NCI-H1092 treated with DMSO at 0.1 percent for 48 hours (cell line): ENCODE measurements at regions not wholly inside any gene's neighbourhood (a gene's known extent, or its start where the extent isn't known, plus 50 kb on each side); places are given as distances from the start of the nearest gene placed in this dataset.
"Not testable (repeated sequence)": the region's sequence is repeated elsewhere in the genome, so short reads cannot be mapped to it uniquely, and the experiment has no call there.

Experiments
- DNase-seq: peaks from one replicate; lab custom pipeline; 2025; lab: John Stamatoyannopoulos, UW

- no peak for DNase-seq
Observed at GRCh38 chr5:144659634-144660227, 489.1 kb downstream of the KCTD16 start.

- DNase-seq, result no peak
Observed at GRCh38 chr5:144644317-144644716, 473.6 kb downstream of the KCTD16 start.

GRCh38 chr5:144638787-144639186, 468.1 kb downstream of the KCTD16 start:
- no peak for DNase-seq

GRCh38 chr5:144634138-144634537, 463.5 kb downstream of the KCTD16 start:
- DNase-seq, result no peak

DNA sequence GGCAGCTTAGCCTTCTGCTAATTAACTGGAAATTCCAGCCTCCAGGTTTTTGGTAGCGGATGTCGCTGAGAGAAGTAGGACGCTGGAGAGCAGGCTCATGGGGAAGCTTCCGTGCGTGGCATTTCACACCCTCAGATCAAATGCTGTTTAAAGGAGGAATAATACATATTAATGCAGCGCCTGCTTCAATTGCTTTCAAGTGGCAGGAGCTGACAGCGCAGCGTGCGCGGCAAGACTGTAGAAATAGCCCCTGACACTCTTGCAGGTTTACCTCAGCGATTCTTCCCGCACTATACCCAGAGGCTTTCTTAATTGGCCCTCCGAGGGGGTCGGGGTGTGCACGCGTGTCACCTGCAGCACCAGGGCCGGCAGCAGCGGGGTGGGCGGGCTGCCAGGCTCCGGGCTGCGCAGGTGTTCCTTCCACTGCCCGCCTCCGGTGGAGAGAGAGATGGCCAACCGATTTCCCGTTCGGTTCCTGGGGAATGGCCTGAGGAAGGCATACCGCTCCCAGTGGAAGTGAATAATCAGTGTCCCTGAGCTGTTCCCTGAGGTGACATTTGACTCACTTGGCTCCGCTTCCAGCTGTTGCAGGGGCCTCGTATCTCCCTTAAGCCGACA, 427.9 kb downstream of the KCTD16 start:
- DNase-seq, result peak; percentile 64

GRCh38 chr5:144596517-144596916, 425.8 kb downstream of the KCTD16 start:
- DNase-seq, result no peak

GRCh38 chr5:144594919-144595318, 424.2 kb downstream of the KCTD16 start:
- no peak for DNase-seq

DNA sequence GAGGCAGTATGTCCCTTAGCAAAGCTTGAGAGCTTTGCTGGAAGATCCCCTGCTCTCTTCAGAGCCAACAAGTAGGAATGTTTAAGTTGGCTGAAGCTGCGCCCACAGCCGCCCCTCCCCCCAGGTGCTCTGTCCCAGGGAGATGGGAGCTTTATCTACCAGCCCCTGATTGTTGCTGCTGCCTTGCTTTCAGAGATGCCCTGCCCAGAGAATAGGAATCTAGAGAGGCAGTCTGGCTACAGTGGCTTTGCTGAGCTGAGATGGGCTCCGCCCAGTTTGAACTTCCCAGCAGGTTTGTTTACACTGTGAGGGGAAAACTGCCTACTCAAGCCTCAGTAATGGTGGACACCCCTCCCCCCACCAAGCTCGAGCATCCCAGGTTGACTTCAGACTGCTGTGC, 423.6 kb downstream of the KCTD16 start:
- DNase-seq, result not testable (repeated sequence)

GRCh38 chr5:144585681-144586080, 415.0 kb downstream of the KCTD16 start:
- DNase-seq, result peak; percentile 43

DNA sequence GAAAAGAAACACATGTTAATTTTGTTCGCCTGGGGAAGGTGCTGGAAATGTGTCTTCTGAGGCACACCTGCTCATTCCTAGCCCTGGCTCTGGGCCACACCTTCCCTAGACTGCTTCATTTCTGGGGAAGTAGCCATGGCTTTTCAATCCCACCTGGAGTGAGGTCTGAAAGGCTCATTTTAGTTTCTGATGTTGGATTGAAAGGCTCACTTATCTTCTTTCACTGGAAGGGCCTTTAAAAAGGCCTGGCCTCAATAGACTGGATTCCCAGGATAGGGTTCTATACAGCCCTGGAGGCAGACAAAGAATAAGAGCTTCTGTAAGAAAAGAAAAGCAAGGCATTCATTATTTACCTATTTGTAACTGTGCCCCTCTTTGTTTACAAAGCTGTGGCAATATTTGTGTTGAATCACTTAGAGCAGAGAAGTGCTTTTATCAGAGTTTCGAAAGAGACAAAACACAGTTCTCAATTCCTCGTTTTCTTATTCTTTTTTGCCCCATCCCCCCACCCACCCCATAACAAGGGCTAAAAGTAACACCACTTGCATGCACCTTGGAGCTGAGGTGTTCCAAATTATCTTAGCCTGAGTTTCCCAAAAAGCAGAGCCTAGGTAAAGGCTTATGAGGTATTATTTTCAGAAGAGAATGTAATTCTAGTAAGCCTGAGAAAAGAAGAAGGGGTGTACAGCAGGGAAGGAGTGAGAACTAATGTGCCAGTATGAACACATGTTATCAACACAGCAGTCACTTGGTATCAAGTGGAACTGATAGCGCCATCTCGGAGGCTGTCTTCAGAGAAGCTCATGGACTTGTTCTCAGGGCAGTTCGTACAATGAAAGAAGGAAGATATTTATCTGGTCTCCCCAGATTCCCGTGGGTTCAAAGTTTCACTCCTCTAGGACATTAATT, 413.1 kb downstream of the KCTD16 start:
- DNase-seq, result peak; percentile 82

DNA sequence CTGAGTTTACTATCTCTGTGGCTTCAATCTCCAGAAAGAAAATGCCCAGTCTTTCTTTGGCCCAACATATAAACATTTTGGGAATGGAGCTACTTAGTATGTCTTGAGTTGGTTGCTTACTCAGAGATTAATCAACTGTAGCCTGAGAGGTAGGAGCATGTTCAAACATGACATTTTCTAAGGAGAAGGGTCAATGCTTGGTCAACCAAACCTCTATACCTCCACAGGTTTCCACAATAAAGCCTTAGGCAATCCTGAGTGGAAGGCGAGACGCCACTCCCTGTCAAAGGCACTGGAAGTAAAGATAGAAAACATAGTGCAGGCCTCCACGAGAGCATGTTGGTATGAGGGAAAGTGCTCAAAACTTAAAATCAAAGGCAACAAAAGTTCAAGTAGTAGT, 411.4 kb downstream of the KCTD16 start:
- no peak for DNase-seq

- DNase-seq, result no peak
Observed at GRCh38 chr5:144581044-144581443, 410.4 kb downstream of the KCTD16 start.

DNA sequence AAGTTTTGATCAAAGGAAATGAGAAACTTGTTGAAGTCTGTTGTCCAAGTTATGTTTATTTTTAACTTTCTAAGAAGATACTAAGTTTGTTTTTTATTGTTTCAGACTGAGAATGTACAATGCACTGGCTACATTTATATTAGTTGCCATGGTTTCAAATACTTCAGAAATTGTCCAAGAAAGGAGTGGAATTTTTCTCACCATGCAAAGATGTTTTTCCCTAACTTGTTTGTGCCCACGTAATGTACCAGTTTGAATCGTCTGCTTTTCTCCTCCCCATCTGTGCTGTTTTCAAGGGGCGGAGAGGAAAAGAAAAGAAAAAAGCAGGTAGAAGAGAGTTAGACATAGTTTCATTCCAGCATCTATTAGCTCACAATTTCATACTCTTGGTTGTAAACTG, 407.0 kb downstream of the KCTD16 start:
- DNase-seq, result no peak

DNA sequence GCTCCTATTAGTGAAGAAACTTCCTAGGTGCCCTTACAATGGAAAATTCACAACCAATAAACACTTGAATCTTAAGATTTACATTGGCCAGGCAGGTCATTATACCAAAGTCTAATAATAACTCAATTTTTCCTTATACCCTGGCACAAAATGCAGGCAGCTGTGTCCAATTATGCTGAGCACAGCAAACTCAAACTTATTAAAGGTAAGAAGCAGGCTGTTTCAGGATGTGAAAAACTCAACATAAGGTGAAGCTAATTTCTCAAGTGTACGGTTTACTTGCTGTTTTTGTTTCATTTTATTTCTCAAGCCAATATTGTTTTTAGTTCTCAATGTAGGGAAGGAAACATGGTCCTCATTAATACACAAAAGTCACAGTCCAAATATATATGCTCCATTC, 405.1 kb downstream of the KCTD16 start:
- DNase-seq, result no peak

DNA sequence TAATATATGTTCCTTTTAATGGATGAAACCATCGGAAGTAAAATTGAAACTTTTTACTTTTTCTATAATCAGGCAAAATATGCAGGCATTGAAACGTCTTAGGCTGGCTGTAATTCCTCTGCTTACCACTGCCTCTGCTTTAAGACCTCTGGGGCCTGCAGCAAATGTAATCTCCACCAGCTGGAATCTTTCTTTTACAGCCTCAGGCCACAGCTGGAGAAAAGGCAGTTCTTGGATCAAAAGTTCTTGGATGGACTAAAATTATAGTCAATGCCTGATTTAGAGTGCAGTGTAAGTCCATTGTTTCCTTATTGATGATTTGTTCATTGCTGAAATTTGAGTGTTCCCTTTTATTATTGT, 396.7 kb downstream of the KCTD16 start:
- no peak for DNase-seq

- no peak for DNase-seq
Observed at GRCh38 chr5:144566747-144567420, 396.2 kb downstream of the KCTD16 start.

- peak; percentile 77 for DNase-seq
Observed at GRCh38 chr5:144549580-144549979, 378.9 kb downstream of the KCTD16 start.

- no peak for DNase-seq
Observed at GRCh38 chr5:144548936-144549335, 378.3 kb downstream of the KCTD16 start.

DNA sequence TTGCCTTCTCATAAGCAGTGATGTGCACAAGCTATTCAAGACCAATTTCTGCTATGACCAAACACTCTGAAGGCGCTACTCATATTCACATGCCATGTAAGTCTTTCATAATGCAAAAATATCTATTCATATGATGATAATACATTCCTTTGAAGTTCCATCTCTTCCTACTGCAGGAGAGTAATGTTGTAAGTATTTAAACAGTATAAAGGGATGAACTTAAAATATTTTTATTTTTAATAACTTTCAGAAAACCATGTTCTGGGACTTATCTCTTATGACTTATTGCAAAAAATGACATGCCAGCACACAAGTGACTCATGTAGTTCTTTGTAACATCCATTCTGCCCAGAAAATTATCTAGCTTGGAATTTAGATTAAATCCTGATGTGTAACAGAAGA, 376.4 kb downstream of the KCTD16 start:
- DNase-seq, result no peak

GRCh38 chr5:144538845-144539244, 368.2 kb downstream of the KCTD16 start:
- DNase-seq, result no peak
